Endothelial cell of umbilical vein (primary cell): ENCODE measurements at regions not wholly inside any gene's neighbourhood (a gene's known extent, or its start where the extent isn't known, plus 50 kb on each side); places are given as distances from the start of the nearest gene placed in this dataset.

ENCODE experiments used
- BruUV-seq: library from RNA; stranded (reverse); fragments of 400-500 nt; replicated peaks from 2 replicates; lab custom pipeline; 2021; lab: Mats Ljungman, UMichigan
- CTCF ChIA-PET: fragments of 300-600, 350-600 bp; sonication (Branson Sonifier 250); formaldehyde crosslinking; loops from one replicate; lab custom pipeline; 2021; ENCODE audit warnings: antibody characterized with exemption, inconsistent platforms; lab: Charles Lee
- POLR2A ChIA-PET: fragments of 300-600, 350-600 bp; sonication (Branson Sonifier 250); formaldehyde crosslinking; loops from one replicate; lab custom pipeline; 2021; ENCODE audit warnings: antibody characterized with exemption, inconsistent platforms; lab: Charles Lee
- DNase-seq: peaks from one replicate; pipeline ENCODE4 v3.0.0-alpha.2; 2011; ENCODE audit warnings: low read depth, low spot score
- FAIRE-seq: peaks from 2 replicates; lab custom pipeline; 2011; peaks lifted over from hg19 to GRCh38; lab: Jason Lieb, UNC
- H2AFZ ChIP-seq: 2 replicates; pipeline ENCODE4 v1.6.0; 2012; ENCODE audit warnings: low read depth, low read length, control low read depth, inconsistent platforms
- H3K27ac ChIP-seq: 2 replicates; pipeline ENCODE4 v1.5.1; 2011; ENCODE audit warnings: low read depth, mild to moderate bottlenecking, control low read depth, low read length, moderate library complexity; ENCODE audit not compliant: insufficient read depth
- H3K27me3 ChIP-seq, 2 experiments: 2 replicates each; pipeline versions ENCODE4 v1.6.0 to v1.6.1; 2011; ENCODE audit warnings: low read length in 2 of 2, mixed read lengths in 1 of 2; ENCODE audit not compliant: control insufficient read depth in 2 of 2, insufficient read depth in 2 of 2
- H3K36me3 ChIP-seq, 2 experiments: 2 replicates in 1 of 2; 3 replicates in 1 of 2; pipeline ENCODE4 v1.5.1; 2011; ENCODE audit warnings: low read length in 2 of 2, mild to moderate bottlenecking in 1 of 2, moderate library complexity in 1 of 2; ENCODE audit not compliant: control insufficient read depth in 2 of 2, insufficient read depth in 2 of 2; ENCODE audit errors: extremely low read depth in 1 of 2
- H3K4me1 ChIP-seq: 3 replicates; pipeline ENCODE4 v1.5.1; 2011; ENCODE audit warnings: mild to moderate bottlenecking, low read length; ENCODE audit not compliant: control insufficient read depth, insufficient read depth; ENCODE audit errors: extremely low read depth
- H3K4me2 ChIP-seq: 2 replicates; pipeline ENCODE4 v1.6.1; 2011; ENCODE audit warnings: low read length, control low read depth, mixed read lengths; ENCODE audit not compliant: insufficient read depth
- H3K4me3 ChIP-seq, 3 experiments: fragments of 200-600 bp in 1 of 3; sonication (generic), shearing (Covaris generic) in 1 of 3; replicated peaks in 1 of 3; 2 replicates each; pipeline ENCODE4 v1.5.1; 2011 to 2016; ENCODE audit warnings: control low read depth in 3 of 3, low read length in 3 of 3, mild to moderate bottlenecking in 2 of 3, inconsistent platforms in 1 of 3, low read depth in 1 of 3, moderate library complexity in 1 of 3; ENCODE audit not compliant: insufficient read depth in 1 of 3
- H3K79me2 ChIP-seq: 2 replicates; pipeline ENCODE4 v1.6.0; 2012; ENCODE audit warnings: low read length, inconsistent platforms; ENCODE audit not compliant: control insufficient read depth, insufficient read depth
- H3K9ac ChIP-seq: replicated peaks from 2 replicates; pipeline ENCODE3; 2011; ENCODE audit warnings: low read length, control low read depth; ENCODE audit not compliant: insufficient read depth; ENCODE audit errors: extremely low read depth
- H3K9me1 ChIP-seq: replicated peaks from 3 replicates; pipeline ENCODE4 v1.6.0; 2011; ENCODE audit warnings: mild to moderate bottlenecking, low read length; ENCODE audit not compliant: control insufficient read depth, insufficient read depth; ENCODE audit errors: extremely low read depth
- H3K9me3 ChIP-seq: replicated peaks from 2 replicates; pipeline ENCODE4 v1.5.1; 2012; ENCODE audit warnings: low read length, inconsistent platforms; ENCODE audit not compliant: control insufficient read depth, insufficient read depth
- H4K20me1 ChIP-seq: replicated peaks from 2 replicates; pipeline ENCODE3; 2011; ENCODE audit warnings: mild to moderate bottlenecking, low read length; ENCODE audit not compliant: control insufficient read depth, insufficient read depth; ENCODE audit errors: extremely low read depth
- EZH2 ChIP-seq: IDR thresholded peaks from 2 replicates; pipeline ENCODE4 v1.6.1; 2012; ENCODE audit warnings: borderline replicate concordance, low read depth, mild to moderate bottlenecking, moderate library complexity, low read length, inconsistent platforms; ENCODE audit not compliant: severe bottlenecking
- FOS ChIP-seq: IDR thresholded peaks from 2 replicates; pipeline ENCODE4 v1.6.1; 2011; ENCODE audit warnings: mild to moderate bottlenecking, low read length, moderate library complexity, borderline replicate concordance; ENCODE audit not compliant: insufficient read depth
- GATA2 ChIP-seq: IDR thresholded peaks from 2 replicates; pipeline ENCODE4 v1.7.0; 2011; ENCODE audit warnings: low read depth, mild to moderate bottlenecking, moderate library complexity, mixed read lengths, low read length; ENCODE audit not compliant: insufficient read length, insufficient read depth
- JUN ChIP-seq: IDR thresholded peaks from 2 replicates; pipeline ENCODE4 v1.6.1; 2011; ENCODE audit warnings: borderline replicate concordance, low read depth; ENCODE audit not compliant: insufficient read length, insufficient read depth
- MYC ChIP-seq: IDR thresholded peaks from one replicate; pipeline ENCODE4 v1.6.1; 2011; ENCODE audit warnings: mild to moderate bottlenecking, low read depth, low read length
- POLR2A ChIP-seq: IDR thresholded peaks from 2 replicates; pipeline ENCODE4 v1.6.1; 2012; ENCODE audit warnings: low read depth, mild to moderate bottlenecking, control low read depth, low read length
- POLR2AphosphoS5 ChIP-seq: IDR thresholded peaks from 2 replicates; pipeline ENCODE4 v1.6.1; 2012; ENCODE audit warnings: low read depth, mild to moderate bottlenecking, control low read depth, low read length, moderate library complexity; ENCODE audit not compliant: insufficient read depth
- dilution Hi-C: fragments of 300-500 bp; cut with MboI; formaldehyde crosslinking; loops from one replicate; pipeline ENCODE4 v1.15.0; 2019; ENCODE audit warnings: low sequenced_read_pairs; ENCODE audit not compliant: extremely low pct_ligation_motif_present
- intact Hi-C: fragments of 100-400 bp; cut with micrococcal nuclease; formaldehyde crosslinking; loops from one replicate; pipeline ENCODE4 v1.10.0; 2022
- TF ChIP-seq, protein P1 (sequence below): IDR thresholded peaks from 2 replicates; pipeline ENCODE4 v1.6.1; 2011; ENCODE audit not compliant: insufficient read depth, insufficient read length
- TF ChIP-seq, protein P2 (sequence below), 2 donors: IDR thresholded peaks; 1 replicate in 1 of 2; 2 replicates in 1 of 2; pipeline ENCODE4 v1.5.1; 2011; ENCODE audit warnings: low read length in 2 of 2, mild to moderate bottlenecking in 2 of 2, moderate library complexity in 2 of 2, control low read depth in 1 of 2, inconsistent platforms in 1 of 2, low read depth in 1 of 2; ENCODE audit not compliant: insufficient read depth in 1 of 2; ENCODE audit errors: extremely low read depth in 1 of 2

DNA sequence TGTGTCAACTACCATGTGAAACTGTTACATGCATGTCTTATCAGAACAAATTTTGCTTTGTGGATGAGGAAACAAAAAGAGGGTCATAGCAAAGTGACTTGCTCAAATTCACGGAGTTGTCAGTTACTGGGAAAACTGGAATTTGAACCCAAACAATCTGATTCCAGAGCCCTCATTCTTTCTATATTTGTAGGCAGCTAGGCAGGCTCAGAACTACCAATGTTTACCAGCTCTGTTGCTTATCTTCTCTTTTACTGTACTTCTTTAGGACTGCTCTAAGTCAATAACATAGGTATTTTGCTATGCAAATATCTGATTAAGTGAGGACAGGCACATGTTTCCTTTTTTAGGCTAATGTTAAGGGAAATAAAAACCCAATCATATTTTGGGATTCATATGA, 450.5 kb downstream of the ZPLD1 start:
- Histone ChIP-seq H3K9me3 (no peaks in the 10 kb centered on the region), H3K4me3 (no peak overlapping the region), H3K27ac (no peak overlapping the region), H3K9ac (no peak overlapping the region), H3K9me1 (no peaks in the 10 kb centered on the region), H2AFZ (no peak overlapping the region), H3K36me3 (no peaks in the 10 kb centered on the region), H3K4me1 (no peaks in the 10 kb centered on the region), H3K79me2 (no peaks in the 10 kb centered on the region), H3K4me2 (no peak overlapping the region), H3K27me3 (no peaks in the 10 kb centered on the region), H4K20me1 (no peaks in the 10 kb centered on the region)
- ChIA-PET CTCF (no interaction called here), POLR2A (no interaction called here)
- TF ChIP-seq POLR2A: no peak
- TF ChIP-seq POLR2AphosphoS5: no peak
- no peak for TF ChIP-seq GATA2
- TF ChIP-seq, protein P1, sequence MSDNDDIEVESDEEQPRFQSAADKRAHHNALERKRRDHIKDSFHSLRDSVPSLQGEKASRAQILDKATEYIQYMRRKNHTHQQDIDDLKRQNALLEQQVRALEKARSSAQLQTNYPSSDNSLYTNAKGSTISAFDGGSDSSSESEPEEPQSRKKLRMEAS: no peak
- no peak for TF ChIP-seq FOS
- TF ChIP-seq, protein P2, sequence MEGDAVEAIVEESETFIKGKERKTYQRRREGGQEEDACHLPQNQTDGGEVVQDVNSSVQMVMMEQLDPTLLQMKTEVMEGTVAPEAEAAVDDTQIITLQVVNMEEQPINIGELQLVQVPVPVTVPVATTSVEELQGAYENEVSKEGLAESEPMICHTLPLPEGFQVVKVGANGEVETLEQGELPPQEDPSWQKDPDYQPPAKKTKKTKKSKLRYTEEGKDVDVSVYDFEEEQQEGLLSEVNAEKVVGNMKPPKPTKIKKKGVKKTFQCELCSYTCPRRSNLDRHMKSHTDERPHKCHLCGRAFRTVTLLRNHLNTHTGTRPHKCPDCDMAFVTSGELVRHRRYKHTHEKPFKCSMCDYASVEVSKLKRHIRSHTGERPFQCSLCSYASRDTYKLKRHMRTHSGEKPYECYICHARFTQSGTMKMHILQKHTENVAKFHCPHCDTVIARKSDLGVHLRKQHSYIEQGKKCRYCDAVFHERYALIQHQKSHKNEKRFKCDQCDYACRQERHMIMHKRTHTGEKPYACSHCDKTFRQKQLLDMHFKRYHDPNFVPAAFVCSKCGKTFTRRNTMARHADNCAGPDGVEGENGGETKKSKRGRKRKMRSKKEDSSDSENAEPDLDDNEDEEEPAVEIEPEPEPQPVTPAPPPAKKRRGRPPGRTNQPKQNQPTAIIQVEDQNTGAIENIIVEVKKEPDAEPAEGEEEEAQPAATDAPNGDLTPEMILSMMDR (IDR thresholded peaks at IDR 0.05; ENCODE audit: extremely low read depth in 1 of 2, insufficient read depth in 1 of 2, low read depth in 1 of 2, low read length in 2 of 2): no peak
- TF ChIP-seq JUN: no peak
- TF ChIP-seq EZH2: no peak
- TF ChIP-seq MYC: no peak
- dilution Hi-C loops (no loop called here), intact Hi-C loops (no loop called here)
- DNase-seq: no peak
- no TSS peak for BruUV-seq
- no peak for FAIRE-seq
